ENCODE measurements at regions not wholly inside any gene's neighbourhood (a gene's known extent, or its start where the extent isn't known, plus 50 kb on each side); places are given as distances from the start of the nearest gene placed in this dataset.
A peak's percentile ranks its signal among the peaks of the same experiment; 100 is the strongest.

DNA sequence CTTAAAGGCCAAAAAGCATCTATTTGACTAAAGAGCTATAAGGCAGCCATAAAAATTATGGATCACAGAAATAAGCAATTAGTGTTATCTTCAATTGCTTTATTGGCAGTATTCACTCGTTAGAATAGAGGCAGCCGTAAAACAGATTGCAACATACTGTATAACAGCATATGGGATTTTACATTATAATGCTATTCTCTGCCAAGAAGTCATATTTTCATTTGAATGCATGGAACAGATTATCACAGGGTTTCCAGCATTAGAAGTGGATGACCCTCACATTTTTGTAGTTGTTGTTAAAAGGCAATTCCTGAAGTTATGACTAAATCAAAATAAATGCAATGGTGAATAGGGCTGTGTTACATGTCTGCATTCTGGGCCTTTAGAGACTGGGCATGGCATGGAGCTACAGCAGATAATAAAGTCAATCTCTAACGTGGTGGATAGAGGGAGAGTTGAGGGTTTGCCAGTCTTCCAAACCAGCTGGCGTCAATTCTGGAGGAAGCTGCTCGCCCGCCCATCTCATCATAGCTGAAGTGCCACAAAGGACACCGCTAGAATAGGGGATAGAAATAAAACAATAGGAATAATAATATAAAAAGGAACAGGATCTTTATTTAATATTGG, 155.4 kb upstream of the VRK2 start:
- Histone ChIP-seq H3K27me3 (ENCODE audit: control insufficient read depth in 3 of 3, insufficient read depth in 3 of 3, low read length in 3 of 3) (peaks cover 0 to 4% (median 0%) of the 10 kb centered on the region in 3 donors), H3K9me3 (ENCODE audit: control insufficient read depth in 2 of 2, insufficient read depth in 1 of 2, low read depth in 1 of 2, low read length in 1 of 2) (no peaks in the 10 kb centered on the region), H3K4me1 (ENCODE audit: control insufficient read depth in 3 of 3, insufficient read depth in 2 of 3, low read depth in 1 of 3, low read length in 2 of 3) (peaks cover 0 to 21% (median 2%) of the 10 kb centered on the region in 3 donors), H3K27ac (ENCODE audit: low read depth in 1 of 3, low read length in 2 of 3) (no peak overlapping the region), H3K36me3 (ENCODE audit: control insufficient read depth in 3 of 3, insufficient read depth in 2 of 3, low read depth in 1 of 3, low read length in 3 of 3) (no peaks in the 10 kb centered on the region), H3K4me3 (ENCODE audit: low read depth in 1 of 3, low read length in 3 of 3) (no peak overlapping the region)
- WGBS, 3 donors, result 20 to 63% (median 41%) methylated on average over 7 of the region's 7 CpGs
- peak; percentile 63 to 69 for DNase-seq
- FAIRE-seq, result no peak

DNA sequence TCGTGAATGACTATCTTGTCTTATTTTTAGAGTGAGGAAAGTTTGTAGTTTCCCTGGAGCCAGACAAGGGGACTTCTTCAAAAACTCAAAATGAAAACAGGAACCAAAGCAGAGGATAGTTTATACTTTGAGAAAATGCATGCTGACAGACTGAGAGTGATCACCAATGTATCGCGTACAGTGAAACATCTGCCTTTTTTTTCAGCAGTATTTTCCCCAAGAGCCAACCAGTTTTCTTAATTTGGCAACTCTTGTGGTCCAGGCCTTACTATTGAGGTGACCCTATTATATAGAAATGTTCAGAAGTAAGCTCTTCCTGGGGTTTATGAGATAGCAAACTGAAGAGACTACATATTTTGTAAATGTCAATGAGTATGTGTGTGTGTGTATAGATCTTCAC, 153.7 kb upstream of the VRK2 start:
- FAIRE-seq, result no peak
- no peak overlapping the region for H3K27ac ChIP-seq (ENCODE audit: low read depth in 1 of 3, low read length in 2 of 3)
- WGBS, 3 donors, result 45 to 64% (median 56%) methylated on average over 3 of the region's 3 CpGs
- DNase-seq, result no peak
- no peaks in the 10 kb centered on the region for H3K27me3 ChIP-seq (ENCODE audit: control insufficient read depth in 3 of 3, insufficient read depth in 3 of 3, low read length in 3 of 3)
- no peaks in the 10 kb centered on the region for H3K9me3 ChIP-seq (ENCODE audit: control insufficient read depth in 2 of 2, insufficient read depth in 1 of 2, low read depth in 1 of 2, low read length in 1 of 2)
- H3K4me1 ChIP-seq (ENCODE audit: control insufficient read depth in 3 of 3, insufficient read depth in 2 of 3, low read depth in 1 of 3, low read length in 2 of 3), result peaks cover 0 to 21% (median 2%) of the 10 kb centered on the region in 3 donors
- H3K36me3 ChIP-seq (ENCODE audit: control insufficient read depth in 3 of 3, insufficient read depth in 2 of 3, low read depth in 1 of 3, low read length in 3 of 3), result no peaks in the 10 kb centered on the region
- H3K4me3 ChIP-seq (ENCODE audit: low read depth in 1 of 3, low read length in 3 of 3), result no peak overlapping the region

DNA sequence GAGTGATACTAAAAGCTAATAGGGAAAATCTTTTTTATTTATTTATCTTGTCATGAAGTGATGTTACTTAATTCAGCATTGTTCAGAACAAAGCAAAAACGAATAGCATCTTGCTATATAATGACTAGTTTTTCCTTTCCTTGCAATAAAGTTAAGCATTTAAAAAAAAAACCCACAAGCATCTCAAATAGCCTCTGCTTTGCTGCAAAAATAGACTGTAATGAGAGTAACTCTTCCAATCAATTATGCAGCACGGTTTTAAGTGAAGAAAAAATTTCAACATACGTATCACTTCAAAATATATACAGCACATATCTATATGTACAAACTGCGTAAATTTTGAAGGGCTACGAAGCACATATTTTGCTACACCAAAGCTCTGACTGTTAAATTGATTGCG, 153.3 kb upstream of the VRK2 start:
- no peak overlapping the region for H3K27ac ChIP-seq (ENCODE audit: low read depth in 1 of 3, low read length in 2 of 3)
- H3K4me3 ChIP-seq (ENCODE audit: low read depth in 1 of 3, low read length in 3 of 3), result no peak overlapping the region
- DNase-seq (no peak), FAIRE-seq (no peak)
- peaks cover 0 to 18% (median 2%) of the 10 kb centered on the region in 3 donors for H3K4me1 ChIP-seq (ENCODE audit: control insufficient read depth in 3 of 3, insufficient read depth in 2 of 3, low read depth in 1 of 3, low read length in 2 of 3)
- no peaks in the 10 kb centered on the region for H3K27me3 ChIP-seq (ENCODE audit: control insufficient read depth in 3 of 3, insufficient read depth in 3 of 3, low read length in 3 of 3)
- H3K9me3 ChIP-seq (ENCODE audit: control insufficient read depth in 2 of 2, insufficient read depth in 1 of 2, low read depth in 1 of 2, low read length in 1 of 2), result no peaks in the 10 kb centered on the region
- no peaks in the 10 kb centered on the region for H3K36me3 ChIP-seq (ENCODE audit: control insufficient read depth in 3 of 3, insufficient read depth in 2 of 3, low read depth in 1 of 3, low read length in 3 of 3)
- WGBS, 3 donors, result 71 to 86% (median 85%) methylated on average over 6 of the region's 6 CpGs

DNA sequence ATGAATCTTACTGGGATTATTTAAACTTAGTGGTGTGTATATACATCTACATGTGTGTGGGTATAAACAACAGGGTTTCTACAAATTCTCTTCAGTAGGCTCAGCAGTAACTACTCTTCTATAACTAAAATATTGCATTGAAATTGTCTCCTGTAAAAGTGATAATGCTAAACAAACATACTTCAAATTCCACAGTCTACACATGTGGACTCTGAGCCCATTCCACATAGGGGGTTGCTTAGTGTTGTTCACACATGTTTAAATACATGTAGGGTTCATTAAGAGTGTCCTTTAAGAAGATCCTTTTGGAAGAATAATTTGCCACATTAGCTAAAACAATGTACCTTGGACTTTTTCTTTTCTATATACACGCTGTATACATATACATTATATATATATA, 152.8 kb upstream of the VRK2 start:
- H3K4me1 ChIP-seq (ENCODE audit: control insufficient read depth in 3 of 3, insufficient read depth in 2 of 3, low read depth in 1 of 3, low read length in 2 of 3), result peaks cover 0 to 17% (median 2%) of the 10 kb centered on the region in 3 donors
- DNase-seq (peak in 1 of 2 donors; percentile 41), FAIRE-seq (no peak)
- WGBS, 3 donors, result 35 to 51% (median 48%) methylated on average over 1 of the region's 1 CpG
- no peak overlapping the region for H3K4me3 ChIP-seq (ENCODE audit: low read depth in 1 of 3, low read length in 3 of 3)
- no peaks in the 10 kb centered on the region for H3K27me3 ChIP-seq (ENCODE audit: control insufficient read depth in 3 of 3, insufficient read depth in 3 of 3, low read length in 3 of 3)
- no peak overlapping the region for H3K27ac ChIP-seq (ENCODE audit: low read depth in 1 of 3, low read length in 2 of 3)
- H3K9me3 ChIP-seq (ENCODE audit: control insufficient read depth in 2 of 2, insufficient read depth in 1 of 2, low read depth in 1 of 2, low read length in 1 of 2), result no peaks in the 10 kb centered on the region
- no peaks in the 10 kb centered on the region for H3K36me3 ChIP-seq (ENCODE audit: control insufficient read depth in 3 of 3, insufficient read depth in 2 of 3, low read depth in 1 of 3, low read length in 3 of 3)

DNA sequence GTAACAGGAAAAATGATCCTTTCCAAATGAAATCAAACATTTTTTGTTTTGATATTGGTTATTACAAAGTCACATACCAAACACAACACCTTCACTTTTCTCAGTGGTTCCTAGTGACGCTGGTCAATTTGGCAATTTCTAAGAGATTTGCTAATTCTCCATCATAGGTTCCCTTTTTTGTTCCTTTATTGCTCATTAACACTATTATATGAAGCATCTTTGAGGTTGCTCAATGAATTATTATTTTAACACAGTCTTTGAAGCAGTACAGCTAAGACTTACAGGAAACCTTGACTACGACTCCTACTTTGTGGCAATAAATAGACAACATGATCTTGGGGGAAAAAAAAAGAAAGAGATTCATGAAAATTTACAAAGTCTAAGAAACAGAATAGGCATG, 152.2 kb upstream of the VRK2 start:
- H3K4me3 ChIP-seq (ENCODE audit: low read depth in 1 of 3, low read length in 3 of 3), result no peak overlapping the region
- no peak for FAIRE-seq
- H3K36me3 ChIP-seq (ENCODE audit: control insufficient read depth in 3 of 3, insufficient read depth in 2 of 3, low read depth in 1 of 3, low read length in 3 of 3), result no peaks in the 10 kb centered on the region
- H3K27ac ChIP-seq (ENCODE audit: low read depth in 1 of 3, low read length in 2 of 3), result no peak overlapping the region
- no peaks in the 10 kb centered on the region for H3K27me3 ChIP-seq (ENCODE audit: control insufficient read depth in 3 of 3, insufficient read depth in 3 of 3, low read length in 3 of 3)
- H3K4me1 ChIP-seq (ENCODE audit: control insufficient read depth in 3 of 3, insufficient read depth in 2 of 3, low read depth in 1 of 3, low read length in 2 of 3), result peaks cover 0 to 17% (median 2%) of the 10 kb centered on the region in 3 donors
- WGBS, 3 donors, result 79 to 94% (median 89%) methylated on average over 2 of the region's 2 CpGs
- DNase-seq, result no peak
- H3K9me3 ChIP-seq (ENCODE audit: control insufficient read depth in 2 of 2, insufficient read depth in 1 of 2, low read depth in 1 of 2, low read length in 1 of 2), result no peaks in the 10 kb centered on the region

DNA sequence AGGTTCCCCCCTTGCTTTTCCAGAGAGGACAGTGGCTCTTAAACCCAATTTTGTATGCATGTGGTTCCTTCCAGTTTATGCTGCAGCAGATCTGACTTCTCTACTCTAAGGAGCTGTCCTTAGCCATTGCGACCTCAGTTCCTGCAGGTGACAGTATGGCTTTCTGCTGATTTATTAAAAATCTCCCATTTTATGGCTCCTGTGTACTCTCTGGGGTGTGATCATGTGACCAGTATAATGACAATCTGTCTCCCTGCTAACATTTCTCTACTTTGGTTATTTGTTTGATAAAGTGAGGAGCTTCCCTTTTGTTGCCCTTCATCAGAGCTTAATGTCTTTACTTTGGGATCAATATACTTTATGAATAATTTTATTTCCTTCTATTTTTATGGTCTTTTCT, 148.7 kb upstream of the VRK2 start:
- Histone ChIP-seq H3K27ac (ENCODE audit: low read depth in 1 of 3, low read length in 2 of 3) (no peak overlapping the region), H3K4me1 (ENCODE audit: control insufficient read depth in 3 of 3, insufficient read depth in 2 of 3, low read depth in 1 of 3, low read length in 2 of 3) (peaks cover 0 to 5% (median 0%) of the 10 kb centered on the region in 3 donors), H3K36me3 (ENCODE audit: control insufficient read depth in 3 of 3, insufficient read depth in 2 of 3, low read depth in 1 of 3, low read length in 3 of 3) (no peaks in the 10 kb centered on the region), H3K27me3 (ENCODE audit: control insufficient read depth in 3 of 3, insufficient read depth in 3 of 3, low read length in 3 of 3) (no peaks in the 10 kb centered on the region), H3K4me3 (ENCODE audit: low read depth in 1 of 3, low read length in 3 of 3) (no peak overlapping the region), H3K9me3 (ENCODE audit: control insufficient read depth in 2 of 2, insufficient read depth in 1 of 2, low read depth in 1 of 2, low read length in 1 of 2) (no peaks in the 10 kb centered on the region)
- WGBS, 3 donors, result 68 to 85% (median 73%) methylated on average over 1 of the region's 1 CpG
- FAIRE-seq (no peak), DNase-seq (peak in 1 of 2 donors; percentile 25)

DNA sequence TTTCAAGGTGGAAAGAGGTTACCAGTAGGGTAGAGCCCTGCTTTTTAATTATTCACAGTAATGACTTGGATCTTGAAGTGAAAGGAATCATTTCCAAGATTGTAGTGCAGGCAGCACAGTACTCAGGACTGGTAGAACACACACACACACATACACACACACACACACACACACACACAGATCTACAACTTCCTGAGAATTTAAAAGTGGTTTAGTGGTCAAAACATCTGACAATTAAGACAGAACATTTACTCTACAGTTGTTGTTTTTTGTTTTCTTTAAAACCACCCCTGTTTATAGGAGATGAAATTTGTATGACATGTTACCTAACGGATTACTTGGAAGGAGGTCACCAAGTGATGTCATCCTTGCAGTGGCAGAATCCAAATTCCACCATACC, 146.7 kb upstream of the VRK2 start:
- no peak overlapping the region for H3K27ac ChIP-seq (ENCODE audit: low read depth in 1 of 3, low read length in 2 of 3)
- H3K27me3 ChIP-seq (ENCODE audit: control insufficient read depth in 3 of 3, insufficient read depth in 3 of 3, low read length in 3 of 3), result no peaks in the 10 kb centered on the region
- no peaks in the 10 kb centered on the region for H3K9me3 ChIP-seq (ENCODE audit: control insufficient read depth in 2 of 2, insufficient read depth in 1 of 2, low read depth in 1 of 2, low read length in 1 of 2)
- no peak for FAIRE-seq
- H3K4me3 ChIP-seq (ENCODE audit: low read depth in 1 of 3, low read length in 3 of 3), result no peak overlapping the region
- no peak for DNase-seq
- no peaks in the 10 kb centered on the region for H3K4me1 ChIP-seq (ENCODE audit: control insufficient read depth in 3 of 3, insufficient read depth in 2 of 3, low read depth in 1 of 3, low read length in 2 of 3)
- WGBS, 3 donors, result 61 to 65% (median 64%) methylated on average over 1 of the region's 1 CpG
- H3K36me3 ChIP-seq (ENCODE audit: control insufficient read depth in 3 of 3, insufficient read depth in 2 of 3, low read depth in 1 of 3, low read length in 3 of 3), result no peaks in the 10 kb centered on the region

DNA sequence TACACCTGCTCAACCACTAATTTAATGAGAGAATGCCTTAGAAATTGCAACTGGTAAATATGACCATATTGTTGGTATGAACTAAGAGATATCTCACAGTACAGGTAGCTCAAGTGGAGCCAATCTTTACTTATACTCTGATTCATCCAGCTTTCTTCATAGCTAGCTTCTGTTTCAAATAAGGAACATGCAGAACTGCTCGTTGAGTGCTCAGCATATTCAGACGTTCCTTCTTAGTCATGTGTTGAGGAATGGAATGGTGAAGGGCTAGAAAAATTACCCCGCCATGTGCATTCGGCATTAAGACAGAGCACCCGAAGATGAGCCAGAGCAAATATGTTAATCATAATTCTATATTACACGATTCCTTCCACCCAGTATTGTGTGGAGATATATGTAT, 144.0 kb upstream of the VRK2 start:
- no peak overlapping the region for H3K27ac ChIP-seq (ENCODE audit: low read depth in 1 of 3, low read length in 2 of 3)
- no peaks in the 10 kb centered on the region for H3K4me1 ChIP-seq (ENCODE audit: control insufficient read depth in 3 of 3, insufficient read depth in 2 of 3, low read depth in 1 of 3, low read length in 2 of 3)
- H3K27me3 ChIP-seq (ENCODE audit: control insufficient read depth in 3 of 3, insufficient read depth in 3 of 3, low read length in 3 of 3), result no peaks in the 10 kb centered on the region
- 84 to 91% (median 91%) methylated on average over 6 of the region's 6 CpGs for WGBS, 3 donors
- DNase-seq (no peak), FAIRE-seq (no peak)
- no peaks in the 10 kb centered on the region for H3K9me3 ChIP-seq (ENCODE audit: control insufficient read depth in 2 of 2, insufficient read depth in 1 of 2, low read depth in 1 of 2, low read length in 1 of 2)
- H3K36me3 ChIP-seq (ENCODE audit: control insufficient read depth in 3 of 3, insufficient read depth in 2 of 3, low read depth in 1 of 3, low read length in 3 of 3), result no peaks in the 10 kb centered on the region
- H3K4me3 ChIP-seq (ENCODE audit: low read depth in 1 of 3, low read length in 3 of 3), result no peak overlapping the region

DNA sequence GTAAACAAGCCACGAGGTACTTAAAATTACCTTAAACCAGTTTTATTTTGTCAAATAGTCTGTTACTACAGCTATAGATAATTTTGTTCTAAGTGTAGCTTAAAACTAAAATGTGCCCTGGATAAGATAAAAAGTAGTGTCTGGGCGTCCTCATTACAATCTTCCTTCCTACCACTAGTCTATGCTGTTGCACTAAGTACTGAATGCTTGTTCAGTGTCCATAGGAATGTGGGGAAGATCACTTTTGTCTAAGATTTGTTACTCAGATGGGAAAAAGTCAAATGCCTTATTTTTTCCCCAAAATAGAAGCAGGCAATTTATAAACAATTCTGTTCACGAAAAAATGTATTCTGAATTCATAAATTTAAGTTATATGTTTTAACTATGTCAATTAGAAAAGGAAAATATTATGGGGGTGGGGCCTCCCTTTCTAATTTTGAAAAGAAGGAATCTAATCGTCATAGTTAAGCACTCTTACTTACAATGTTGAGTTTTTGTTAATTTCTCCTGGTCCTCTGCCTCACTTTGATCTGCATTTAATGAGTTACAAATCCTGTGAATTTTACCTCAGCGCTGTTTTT, 140.4 kb upstream of the VRK2 start:
- Histone ChIP-seq H3K9me3 (ENCODE audit: control insufficient read depth in 2 of 2, insufficient read depth in 1 of 2, low read depth in 1 of 2, low read length in 1 of 2) (no peaks in the 10 kb centered on the region), H3K27me3 (ENCODE audit: control insufficient read depth in 3 of 3, insufficient read depth in 3 of 3, low read length in 3 of 3) (no peaks in the 10 kb centered on the region), H3K4me1 (ENCODE audit: control insufficient read depth in 3 of 3, insufficient read depth in 2 of 3, low read depth in 1 of 3, low read length in 2 of 3) (no peaks in the 10 kb centered on the region), H3K4me3 (ENCODE audit: low read depth in 1 of 3, low read length in 3 of 3) (no peak overlapping the region), H3K36me3 (ENCODE audit: control insufficient read depth in 3 of 3, insufficient read depth in 2 of 3, low read depth in 1 of 3, low read length in 3 of 3) (no peaks in the 10 kb centered on the region), H3K27ac (ENCODE audit: low read depth in 1 of 3, low read length in 2 of 3) (no peak overlapping the region)
- WGBS, 3 donors, result 25 to 31% (median 27%) methylated on average over 5 of the region's 5 CpGs
- DNase-seq, result peak; percentile 28 to 31
- no peak for FAIRE-seq
